Activated CD4-positive, alpha-beta memory T cell treated with anti-CD3 and anti-CD28 coated beads, Interleukin-2, amount 10 ng/mL, durations not matched to agents 7 days and 5 days (primary cell): ENCODE measurements at regions not wholly inside any gene's neighbourhood (a gene's known extent, or its start where the extent isn't known, plus 50 kb on each side); places are given as distances from the start of the nearest gene placed in this dataset.
A peak's percentile ranks its signal among the peaks of the same experiment; 100 is the strongest.

ENCODE experiments used
- CTCF ChIA-PET: fragments of 350-600 bp; sonication (Branson Sonifier 250); formaldehyde crosslinking; loops from one replicate; lab custom pipeline; 2021; ENCODE audit warnings: antibody characterized with exemption, inconsistent platforms; lab: Charles Lee
- POLR2A ChIA-PET: fragments of 350-600 bp; sonication (Branson Sonifier 250); formaldehyde crosslinking; loops from one replicate; lab custom pipeline; 2021; ENCODE audit warnings: antibody characterized with exemption; lab: Charles Lee
- DNase-seq: peaks from one replicate; pipeline ENCODE4 v3.0.0-alpha.2; 2020
- H3K27ac Mint-ChIP-seq: one replicate; pipeline ENCODE4 v1.8.0; 2021; ENCODE audit warnings: mild to moderate bottlenecking, mixed read lengths
- H3K27me3 Mint-ChIP-seq: one replicate; pipeline ENCODE4 v1.8.0; 2021; ENCODE audit warnings: mixed read lengths
- H3K36me3 Mint-ChIP-seq: one replicate; pipeline ENCODE4 v1.8.0; 2021; ENCODE audit warnings: low read depth, mixed read lengths
- H3K4me1 Mint-ChIP-seq: one replicate; pipeline ENCODE4 v1.8.0; 2021; ENCODE audit warnings: mixed read lengths
- H3K4me3 Mint-ChIP-seq: one replicate; pipeline ENCODE4 v1.8.0; 2021; ENCODE audit warnings: mild to moderate bottlenecking, mixed read lengths
- H3K9me3 Mint-ChIP-seq: one replicate; pipeline ENCODE4 v1.8.0; 2021; ENCODE audit warnings: mixed read lengths

- H3K4me1 Mint-ChIP-seq = no peaks in the 10 kb centered on the region
- no peak overlapping the region for H3K27ac Mint-ChIP-seq
- POLR2A ChIA-PET = no interaction called here
- H3K27me3 Mint-ChIP-seq = peaks cover 5% of the 10 kb centered on the region
- no peaks in the 10 kb centered on the region for H3K9me3 Mint-ChIP-seq
- no peaks in the 10 kb centered on the region for H3K36me3 Mint-ChIP-seq
- H3K4me3 Mint-ChIP-seq = no peak overlapping the region
- no peak for DNase-seq
- CTCF ChIA-PET = no interaction called here
Observed at GRCh38 chr10:78354101-78354500, 320.4 kb downstream of the RPS24 start.

- H3K27ac Mint-ChIP-seq = no peak overlapping the region
- no peaks in the 10 kb centered on the region for H3K36me3 Mint-ChIP-seq
- POLR2A ChIA-PET = no interaction called here
- H3K4me1 Mint-ChIP-seq = peaks cover 6% of the 10 kb centered on the region
- no peak overlapping the region for H3K4me3 Mint-ChIP-seq
- H3K27me3 Mint-ChIP-seq = peaks cover 1% of the 10 kb centered on the region
- H3K9me3 Mint-ChIP-seq = no peaks in the 10 kb centered on the region
- CTCF ChIA-PET = no interaction called here
- no peak for DNase-seq
Observed at GRCh38 chr10:78356291-78356900, 322.7 kb downstream of the RPS24 start.

GRCh38 chr10:78357141-78358063 lies 323.7 kb downstream of the RPS24 start:
- H3K4me1 Mint-ChIP-seq = peaks cover 16% of the 10 kb centered on the region
- H3K27ac Mint-ChIP-seq = no peak overlapping the region
- H3K27me3 Mint-ChIP-seq = no peaks in the 10 kb centered on the region
- H3K9me3 Mint-ChIP-seq = no peaks in the 10 kb centered on the region
- H3K36me3 Mint-ChIP-seq = no peaks in the 10 kb centered on the region
- no peak for DNase-seq
- ChIA-PET CTCF (no interaction called here), POLR2A (no interaction called here)
- no peak overlapping the region for H3K4me3 Mint-ChIP-seq

DNA sequence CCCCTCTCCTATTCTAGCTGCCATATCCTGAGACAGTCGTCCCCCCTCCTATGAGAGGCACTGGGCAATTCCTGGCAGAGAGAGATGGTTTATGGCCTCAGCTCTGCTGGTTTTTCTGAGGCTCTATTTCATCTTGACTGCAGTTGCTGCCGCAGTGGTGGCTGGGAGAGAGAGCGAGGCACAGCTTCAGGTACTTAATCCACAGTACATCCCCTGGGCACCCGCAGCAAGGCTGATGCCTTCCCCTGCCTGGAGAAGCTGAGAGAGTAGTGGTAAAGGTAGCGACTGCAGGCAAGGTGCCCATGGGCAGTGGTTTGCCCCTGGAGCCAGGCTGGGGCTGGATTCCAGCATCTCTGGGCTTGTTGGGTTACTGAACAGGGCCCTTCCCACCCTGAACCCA lies 324.7 kb downstream of the RPS24 start:
- H3K27me3 Mint-ChIP-seq = no peaks in the 10 kb centered on the region
- no peak overlapping the region for H3K4me3 Mint-ChIP-seq
- no peak for DNase-seq
- no peaks in the 10 kb centered on the region for H3K9me3 Mint-ChIP-seq
- peaks cover 23% of the 10 kb centered on the region for H3K4me1 Mint-ChIP-seq
- ChIA-PET POLR2A (no interaction called here), CTCF (no interaction called here)
- no peaks in the 10 kb centered on the region for H3K36me3 Mint-ChIP-seq
- no peak overlapping the region for H3K27ac Mint-ChIP-seq

- H3K27me3 Mint-ChIP-seq = no peaks in the 10 kb centered on the region
- ChIA-PET POLR2A (no interaction called here), CTCF (no interaction called here)
- no peak for DNase-seq
- H3K4me1 Mint-ChIP-seq = peaks cover 23% of the 10 kb centered on the region
- no peaks in the 10 kb centered on the region for H3K9me3 Mint-ChIP-seq
- no peak overlapping the region for H3K27ac Mint-ChIP-seq
- H3K4me3 Mint-ChIP-seq = no peak overlapping the region
- no peaks in the 10 kb centered on the region for H3K36me3 Mint-ChIP-seq
Observed at GRCh38 chr10:78358982-78359381, 325.3 kb downstream of the RPS24 start.

- H3K27me3 Mint-ChIP-seq = no peaks in the 10 kb centered on the region
Observed at GRCh38 chr10:78359640-78360091, 326.0 kb downstream of the RPS24 start.

DNA sequence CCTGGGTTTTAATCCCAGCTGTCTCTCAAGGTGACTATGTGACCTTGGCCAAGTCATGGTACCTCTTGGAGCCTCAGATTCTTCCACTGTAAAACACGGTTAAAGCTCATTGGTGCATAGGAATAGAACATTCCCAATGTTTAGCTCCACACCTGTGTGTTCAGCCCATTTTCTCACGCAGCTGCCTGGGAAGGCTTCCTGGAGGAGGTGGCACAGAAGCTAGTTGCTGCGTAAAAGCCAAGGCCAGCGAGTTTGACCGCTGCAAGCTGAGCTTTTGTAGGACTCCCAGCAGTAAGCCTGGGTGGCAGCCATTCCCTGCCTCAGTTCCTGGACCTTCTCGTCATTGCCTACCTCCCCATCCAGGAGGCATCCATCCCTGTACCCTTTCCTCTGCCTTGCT lies 326.6 kb downstream of the RPS24 start:
- Mint-ChIP-seq H3K36me3 (no peaks in the 10 kb centered on the region), H3K27ac (no peak overlapping the region), H3K4me3 (no peak overlapping the region), H3K27me3 (no peaks in the 10 kb centered on the region), H3K4me1 (peaks cover 23% of the 10 kb centered on the region), H3K9me3 (no peaks in the 10 kb centered on the region)
- POLR2A ChIA-PET = no interaction called here
- CTCF ChIA-PET = no interaction called here
- DNase-seq = no peak

More at GRCh38 chr10:78359640-78360091, 326.0 kb downstream of the RPS24 start:
- Mint-ChIP-seq H3K4me3 (no peak overlapping the region), H3K36me3 (no peaks in the 10 kb centered on the region), H3K27ac (no peak overlapping the region), H3K4me1 (peaks cover 23% of the 10 kb centered on the region), H3K9me3 (no peaks in the 10 kb centered on the region)
- ChIA-PET POLR2A (no interaction called here), CTCF (no interaction called here)
- no peak for DNase-seq

GRCh38 chr10:78361031-78361430 lies 327.4 kb downstream of the RPS24 start:
- POLR2A ChIA-PET = no interaction called here
- Mint-ChIP-seq H3K4me1 (peaks cover 23% of the 10 kb centered on the region), H3K4me3 (no peak overlapping the region), H3K27me3 (no peaks in the 10 kb centered on the region), H3K9me3 (no peaks in the 10 kb centered on the region), H3K27ac (no peak overlapping the region), H3K36me3 (no peaks in the 10 kb centered on the region)
- CTCF ChIA-PET = no interaction called here
- DNase-seq = no peak

DNA sequence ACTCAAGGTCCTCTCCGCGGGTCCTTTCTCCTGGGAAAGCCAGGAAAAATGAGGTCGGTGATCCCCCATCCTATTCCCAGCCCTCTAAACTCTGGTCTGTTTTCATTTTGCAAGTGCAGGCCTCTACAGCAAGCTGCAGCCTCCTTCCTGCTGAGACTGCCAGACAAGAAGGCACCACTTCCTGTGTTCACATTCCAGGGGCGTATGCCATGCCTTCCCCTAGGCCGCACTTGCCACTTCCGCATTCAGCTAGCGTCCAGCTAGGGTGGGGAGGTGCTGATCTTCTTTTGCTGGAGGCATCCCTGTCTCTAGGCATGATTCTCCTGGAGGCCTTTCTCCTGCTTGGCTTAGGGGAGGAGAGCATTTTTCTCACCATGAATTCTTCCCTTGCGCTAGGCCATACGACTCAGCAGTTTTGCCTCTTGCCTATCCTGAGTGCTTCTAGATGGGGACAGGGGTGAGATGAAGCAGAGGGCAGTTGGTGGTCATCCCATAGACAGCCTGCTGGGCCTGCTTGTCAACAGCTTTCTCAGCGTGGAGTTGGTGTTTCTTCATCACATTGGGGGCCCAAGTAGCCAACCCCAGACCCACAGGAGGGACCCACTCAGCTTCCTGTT lies 328.9 kb downstream of the RPS24 start:
- peaks cover 23% of the 10 kb centered on the region for H3K4me1 Mint-ChIP-seq
- ChIA-PET CTCF (no interaction called here), POLR2A (interaction anchor here (0.6 kb wide), 1 partner anchor 1323 kb away, joined by 3 read pairs; no protein-coding TSS in a partner anchor)
- no peak overlapping the region for H3K4me3 Mint-ChIP-seq
- H3K36me3 Mint-ChIP-seq = no peaks in the 10 kb centered on the region
- H3K9me3 Mint-ChIP-seq = no peaks in the 10 kb centered on the region
- peak; percentile 22 for DNase-seq
- H3K27ac Mint-ChIP-seq = peak overlapping the region; percentile 68
- H3K27me3 Mint-ChIP-seq = peaks cover 2% of the 10 kb centered on the region

DNA sequence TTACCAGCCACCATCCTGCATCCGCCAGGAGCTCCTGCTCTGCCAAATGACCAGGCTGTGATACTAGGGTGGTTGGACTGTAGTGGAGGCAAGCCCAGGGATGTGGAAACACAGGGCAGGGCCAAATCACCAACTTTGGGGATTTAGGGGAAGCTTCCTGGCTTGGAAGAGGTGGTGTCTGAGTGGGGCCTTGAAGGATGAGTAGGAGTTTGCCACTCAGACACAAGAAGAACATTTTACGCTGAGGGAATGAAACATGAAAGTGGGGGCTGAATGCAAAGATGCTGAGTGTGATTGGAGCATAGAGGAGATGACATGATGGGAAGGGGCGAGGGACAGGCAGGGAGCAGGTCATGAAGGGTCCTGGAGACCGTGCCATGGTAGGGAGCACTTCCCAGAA lies 329.5 kb downstream of the RPS24 start:
- Mint-ChIP-seq H3K27ac (no peak overlapping the region), H3K4me1 (peaks cover 23% of the 10 kb centered on the region), H3K9me3 (no peaks in the 10 kb centered on the region), H3K27me3 (peaks cover 3% of the 10 kb centered on the region), H3K4me3 (no peak overlapping the region), H3K36me3 (no peaks in the 10 kb centered on the region)
- DNase-seq = no peak
- ChIA-PET CTCF (no interaction called here), POLR2A (no interaction called here)

DNA sequence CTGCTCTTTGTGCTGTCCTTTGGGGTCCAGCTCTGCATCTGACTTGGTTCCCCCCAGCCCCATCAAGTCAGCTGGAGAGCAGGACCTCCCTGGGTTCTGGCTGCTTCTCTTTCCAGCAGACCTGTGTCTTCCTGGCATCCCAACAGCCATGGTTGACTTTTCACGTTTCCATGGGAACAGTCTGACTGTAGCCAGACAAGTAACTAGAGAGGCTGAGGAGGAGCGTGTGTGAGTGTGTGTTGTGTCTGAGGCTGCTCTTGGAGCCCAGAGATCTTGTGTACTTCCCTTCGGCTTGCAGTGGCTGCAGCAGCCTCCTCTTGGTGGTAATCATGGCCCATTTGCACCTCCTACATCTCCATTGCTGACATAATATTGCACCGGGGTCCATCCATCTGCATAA lies 332.0 kb downstream of the RPS24 start:
- no peak for DNase-seq
- H3K36me3 Mint-ChIP-seq = no peaks in the 10 kb centered on the region
- no peak overlapping the region for H3K27ac Mint-ChIP-seq
- H3K4me1 Mint-ChIP-seq = peaks cover 23% of the 10 kb centered on the region
- H3K27me3 Mint-ChIP-seq = peaks cover 3% of the 10 kb centered on the region
- H3K4me3 Mint-ChIP-seq = no peak overlapping the region
- H3K9me3 Mint-ChIP-seq = no peaks in the 10 kb centered on the region
- ChIA-PET CTCF (no interaction called here), POLR2A (no interaction called here)

GRCh38 chr10:78366663-78367411 lies 333.2 kb downstream of the RPS24 start:
- Mint-ChIP-seq H3K27me3 (peaks cover 3% of the 10 kb centered on the region), H3K36me3 (no peaks in the 10 kb centered on the region), H3K9me3 (no peaks in the 10 kb centered on the region), H3K27ac (no peak overlapping the region), H3K4me1 (peaks cover 12% of the 10 kb centered on the region), H3K4me3 (no peak overlapping the region)
- POLR2A ChIA-PET = no interaction called here
- DNase-seq = no peak
- CTCF ChIA-PET = no interaction called here

DNA sequence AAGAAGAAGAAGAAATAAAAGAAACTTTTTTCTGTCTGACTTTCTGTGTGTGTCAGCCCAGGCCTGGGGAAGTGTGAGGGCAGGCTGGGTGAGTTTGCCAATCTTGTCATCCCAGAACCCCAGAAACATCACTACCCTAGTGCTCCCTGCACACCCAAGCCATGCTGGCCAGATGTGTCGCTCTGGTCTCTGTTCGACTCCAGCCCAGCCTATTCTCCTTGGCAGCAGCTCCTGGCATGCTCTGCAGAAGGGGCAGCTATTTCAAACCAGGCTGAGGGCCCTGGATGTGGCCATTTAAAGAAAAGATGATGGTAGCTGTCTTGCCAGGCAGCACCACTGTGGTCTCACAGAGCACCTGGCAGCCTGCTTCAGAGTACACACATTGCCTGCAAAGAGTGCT lies 334.1 kb downstream of the RPS24 start:
- peaks cover 3% of the 10 kb centered on the region for H3K27me3 Mint-ChIP-seq
- H3K27ac Mint-ChIP-seq = no peak overlapping the region
- no peak for DNase-seq
- no peak overlapping the region for H3K4me3 Mint-ChIP-seq
- H3K4me1 Mint-ChIP-seq = peaks cover 3% of the 10 kb centered on the region
- ChIA-PET POLR2A (no interaction called here), CTCF (no interaction called here)
- no peaks in the 10 kb centered on the region for H3K36me3 Mint-ChIP-seq
- H3K9me3 Mint-ChIP-seq = no peaks in the 10 kb centered on the region
